NAMALWA (cell line): ENCODE measurements at regions not wholly inside any gene's neighbourhood (a gene's known extent, or its start where the extent isn't known, plus 50 kb on each side); places are given as distances from the start of the nearest gene placed in this dataset.
"Not testable (repeated sequence)": the region's sequence is repeated elsewhere in the genome, so short reads cannot be mapped to it uniquely, and the experiment has no call there.

Source experiments
- DNase-seq: peaks from one replicate; pipeline ENCODE4 v3.0.0-alpha.2; 2015; ENCODE audit warnings: low spot score

- no peak for DNase-seq
Measured at GRCh38 chr3:5813521-5813920, 626.0 kb downstream of the EDEM1 start.

- no peak for DNase-seq
Measured at GRCh38 chr3:5822843-5823242, 635.3 kb downstream of the EDEM1 start.

- DNase-seq = no peak
Measured at GRCh38 chr3:5826467-5826866, 639.0 kb downstream of the EDEM1 start.

GRCh38 chr3:5828251-5828650 is 640.7 kb downstream of the EDEM1 start:
- DNase-seq = no peak

- no peak for DNase-seq
Measured at GRCh38 chr3:5840056-5840455, 652.5 kb downstream of the EDEM1 start.

GRCh38 chr3:5841599-5841998 is 654.1 kb downstream of the EDEM1 start:
- DNase-seq = no peak

- DNase-seq = no peak
Measured at GRCh38 chr3:5846261-5846660, 658.8 kb downstream of the EDEM1 start.

GRCh38 chr3:5861151-5861550 is 673.6 kb downstream of the EDEM1 start:
- no peak for DNase-seq

GRCh38 chr3:5874931-5875341 is 687.4 kb downstream of the EDEM1 start:
- DNase-seq = no peak

GRCh38 chr3:5888851-5889250 is 701.3 kb downstream of the EDEM1 start:
- no peak for DNase-seq

- no peak for DNase-seq
Measured at GRCh38 chr3:5889374-5889773, 701.9 kb downstream of the EDEM1 start.

- DNase-seq = no peak
Measured at GRCh38 chr3:5891711-5892110, 704.2 kb downstream of the EDEM1 start.

- no peak for DNase-seq
Measured at GRCh38 chr3:5898106-5898505, 710.6 kb downstream of the EDEM1 start.

GRCh38 chr3:5899014-5899761 is 711.7 kb downstream of the EDEM1 start:
- DNase-seq = no peak

- no peak for DNase-seq
Measured at GRCh38 chr3:5917932-5918331, 730.4 kb downstream of the EDEM1 start.

- no peak for DNase-seq
Measured at GRCh38 chr3:5918626-5919025, 731.1 kb downstream of the EDEM1 start.

- no peak for DNase-seq
Measured at GRCh38 chr3:5929027-5929426, 741.5 kb downstream of the EDEM1 start.

GRCh38 chr3:5944061-5944460 is 756.6 kb downstream of the EDEM1 start:
- not testable (repeated sequence) for DNase-seq

- no peak for DNase-seq
Measured at GRCh38 chr3:5948084-5948483, 760.6 kb downstream of the EDEM1 start.

- no peak for DNase-seq
Measured at GRCh38 chr3:5951026-5951425, 763.5 kb downstream of the EDEM1 start.

GRCh38 chr3:5972586-5972985 is 785.1 kb downstream of the EDEM1 start:
- DNase-seq = no peak

- DNase-seq = no peak
Measured at GRCh38 chr3:5974630-5975322, 787.3 kb downstream of the EDEM1 start.

GRCh38 chr3:5977331-5977730 is 789.8 kb downstream of the EDEM1 start:
- no peak for DNase-seq

GRCh38 chr3:5980475-5980874 is 793.0 kb downstream of the EDEM1 start:
- no peak for DNase-seq
